ENCODE measurements at regions not wholly inside any gene's neighbourhood (a gene's known extent, or its start where the extent isn't known, plus 50 kb on each side); places are given as distances from the start of the nearest gene placed in this dataset.

- Mint-ChIP-seq H3K36me3 (ENCODE audit: low read depth) (no peaks in the 10 kb centered on the region), H3K4me1 (peaks cover 6% of the 10 kb centered on the region), H3K27ac (ENCODE audit: unreplicated experiment) (no peak overlapping the region), H3K27me3 (ENCODE audit: low read depth) (no peaks in the 10 kb centered on the region), H3K9me3 (no peaks in the 10 kb centered on the region), H3K4me3 (no peak overlapping the region)
- no peak for TF ChIP-seq CTCF (conservative IDR thresholded peaks at IDR 0.05)
- no peak for DNase-seq (ENCODE audit: low read depth, low spot score)
Observed at GRCh38 chr13:72650051-72650700, 77.3 kb downstream of the MZT1 start.

- no peak overlapping the region for H3K4me3 Mint-ChIP-seq
- peaks cover 6% of the 10 kb centered on the region for H3K4me1 Mint-ChIP-seq
- H3K27ac Mint-ChIP-seq (ENCODE audit: unreplicated experiment): no peak overlapping the region
- DNase-seq (ENCODE audit: low read depth, low spot score): no peak
- H3K9me3 Mint-ChIP-seq: no peaks in the 10 kb centered on the region
- peak; percentile 18 for TF ChIP-seq CTCF (conservative IDR thresholded peaks at IDR 0.05)
- H3K36me3 Mint-ChIP-seq (ENCODE audit: low read depth): no peaks in the 10 kb centered on the region
- H3K27me3 Mint-ChIP-seq (ENCODE audit: low read depth): no peaks in the 10 kb centered on the region
Observed at GRCh38 chr13:72648513-72649065, 78.8 kb downstream of the MZT1 start.

- Mint-ChIP-seq H3K27ac (ENCODE audit: unreplicated experiment) (no peak overlapping the region), H3K4me3 (no peak overlapping the region), H3K27me3 (ENCODE audit: low read depth) (no peaks in the 10 kb centered on the region), H3K36me3 (ENCODE audit: low read depth) (no peaks in the 10 kb centered on the region), H3K9me3 (no peaks in the 10 kb centered on the region), H3K4me1 (peaks cover 6% of the 10 kb centered on the region)
- TF ChIP-seq CTCF (conservative IDR thresholded peaks at IDR 0.05): no peak
- no peak for DNase-seq (ENCODE audit: low read depth, low spot score)
Observed at GRCh38 chr13:72647422-72647821, 80.0 kb downstream of the MZT1 start.

- Mint-ChIP-seq H3K4me1 (no peaks in the 10 kb centered on the region), H3K27ac (ENCODE audit: unreplicated experiment) (no peak overlapping the region), H3K36me3 (ENCODE audit: low read depth) (no peaks in the 10 kb centered on the region), H3K4me3 (no peak overlapping the region), H3K27me3 (ENCODE audit: low read depth) (no peaks in the 10 kb centered on the region), H3K9me3 (no peaks in the 10 kb centered on the region)
- DNase-seq (ENCODE audit: low read depth, low spot score): no peak
- no peak for TF ChIP-seq CTCF (conservative IDR thresholded peaks at IDR 0.05)
Observed at GRCh38 chr13:72645521-72645920, 81.9 kb downstream of the MZT1 start.

GRCh38 chr13:72643311-72643989 lies 84.0 kb downstream of the MZT1 start:
- Mint-ChIP-seq H3K27me3 (ENCODE audit: low read depth) (no peaks in the 10 kb centered on the region), H3K9me3 (no peaks in the 10 kb centered on the region), H3K4me1 (no peaks in the 10 kb centered on the region), H3K4me3 (no peak overlapping the region), H3K36me3 (ENCODE audit: low read depth) (no peaks in the 10 kb centered on the region), H3K27ac (ENCODE audit: unreplicated experiment) (no peak overlapping the region)
- peak; percentile 78 for TF ChIP-seq CTCF (conservative IDR thresholded peaks at IDR 0.05)
- DNase-seq (ENCODE audit: low read depth, low spot score): peak; percentile 51
